GM23338 (cell line): ENCODE measurements at regions not wholly inside any gene's neighbourhood (a gene's known extent, or its start where the extent isn't known, plus 50 kb on each side); places are given as distances from the start of the nearest gene placed in this dataset.

ENCODE experiments used
- ATAC-seq: fragments of 200-7000 bp; cut with Tn5 transposase; 3 replicates; pipeline ENCODE4 v1.9.1; 2020
- DNase-seq: peaks from one replicate; pipeline ENCODE4 v3.0.0-alpha.2; 2015; ENCODE audit warnings: low spot score
- H2AFZ ChIP-seq: fragments of 200-600 bp; sonication (generic); 2 replicates; pipeline ENCODE4 v1.8.0; 2016; ENCODE audit warnings: antibody characterized with exemption, mild to moderate bottlenecking, moderate library complexity
- H3F3A ChIP-seq: fragments of 200-600 bp; sonication (generic); replicated peaks from 2 replicates; pipeline ENCODE4 v1.8.0; 2017; ENCODE audit warnings: antibody characterized with exemption, mixed run types, low read depth
- H3K27ac ChIP-seq: fragments of 200-600 bp; sonication (generic); 2 replicates; pipeline ENCODE4 v1.6.1; 2016; ENCODE audit warnings: low read depth
- H3K27me3 ChIP-seq: fragments of 200-600 bp; sonication (generic); 2 replicates; pipeline ENCODE4 v1.8.0; 2016; ENCODE audit warnings: mild to moderate bottlenecking, mixed run types, moderate library complexity; ENCODE audit not compliant: insufficient read depth
- H3K36me3 ChIP-seq: fragments of 200-600 bp; sonication (generic); 2 replicates; pipeline ENCODE4 v1.8.0; 2016; ENCODE audit warnings: mild to moderate bottlenecking; ENCODE audit not compliant: insufficient read depth
- H3K4me1 ChIP-seq: fragments of 200-600 bp; sonication (generic); 2 replicates; pipeline ENCODE4 v1.8.0; 2016; ENCODE audit warnings: mild to moderate bottlenecking, moderate library complexity; ENCODE audit not compliant: insufficient read depth
- H3K4me2 ChIP-seq: fragments of 200-600 bp; sonication (generic); 2 replicates; pipeline ENCODE4 v1.7.1; 2017; ENCODE audit warnings: mixed run types
- H3K4me3 ChIP-seq: fragments of 200-600 bp; sonication (generic); 2 replicates; pipeline ENCODE4 v1.6.1; 2016; ENCODE audit warnings: mixed run types
- H3K79me2 ChIP-seq: fragments of 200-600 bp; sonication (generic); replicated peaks from 2 replicates; pipeline ENCODE4 v1.8.0; 2017; ENCODE audit warnings: mild to moderate bottlenecking; ENCODE audit not compliant: insufficient read depth
- H3K9me2 ChIP-seq: fragments of 200-600 bp; sonication (generic); 2 replicates; pipeline ENCODE4 v1.8.0; 2017; ENCODE audit not compliant: insufficient read depth
- H4K20me1 ChIP-seq: fragments of 200-600 bp; sonication (generic); replicated peaks from 2 replicates; pipeline ENCODE4 v1.8.0; 2017; ENCODE audit warnings: mild to moderate bottlenecking; ENCODE audit not compliant: insufficient read depth
- H3K27ac Mint-ChIP-seq: 2 replicates; pipeline ENCODE4 v1.8.0; 2020; ENCODE audit warnings: inconsistent platforms, mild to moderate bottlenecking, moderate library complexity, mixed read lengths
- H3K27me3 Mint-ChIP-seq: 3 replicates; pipeline ENCODE4 v1.8.0; 2022; ENCODE audit warnings: low read depth, mild to moderate bottlenecking, moderate library complexity, mixed read lengths, inconsistent platforms; ENCODE audit not compliant: insufficient read depth, poor library complexity
- H3K36me3 Mint-ChIP-seq: 3 replicates; pipeline ENCODE4 v1.8.0; 2021; ENCODE audit warnings: low read depth, mild to moderate bottlenecking, inconsistent platforms, moderate library complexity, mixed read lengths
- H3K4me1 Mint-ChIP-seq: 3 replicates; pipeline ENCODE4 v1.8.0; 2020; ENCODE audit warnings: mild to moderate bottlenecking, inconsistent platforms, mixed read lengths
- H3K4me3 Mint-ChIP-seq: 3 replicates; pipeline ENCODE4 v1.8.0; 2021; ENCODE audit warnings: moderate library complexity, mild to moderate bottlenecking, inconsistent platforms, mixed read lengths
- H3K9me3 Mint-ChIP-seq: 3 replicates; pipeline ENCODE4 v1.8.0; 2020; ENCODE audit warnings: moderate library complexity, mild to moderate bottlenecking, inconsistent platforms, mixed read lengths
- CREB1 ChIP-seq: fragments of 250-450 bp; sonication (Bioruptor Pico); IDR thresholded peaks from 2 replicates; pipeline ENCODE4 v1.5.0; 2020; ENCODE audit warnings: low read depth, mild to moderate bottlenecking, moderate library complexity
- ETS1 ChIP-seq: IDR thresholded peaks from 2 replicates; pipeline ENCODE4 v1.6.1; 2016; ENCODE audit warnings: antibody characterized with exemption
- EZH2 ChIP-seq: fragments of 200-600 bp; sonication (generic); IDR thresholded peaks from one replicate; pipeline ENCODE4 v1.8.0; 2017; ENCODE audit warnings: antibody characterized with exemption, mild to moderate bottlenecking, low read depth; ENCODE audit not compliant: unreplicated experiment
- EZH2phosphoT487 ChIP-seq: fragments of 200-600 bp; sonication (generic); IDR thresholded peaks from one replicate; pipeline ENCODE4 v1.8.1; 2018; ENCODE audit warnings: antibody characterized with exemption; ENCODE audit not compliant: unreplicated experiment
- JUNB ChIP-seq: IDR thresholded peaks from one replicate; pipeline ENCODE4 v1.6.1; 2016; ENCODE audit warnings: antibody characterized with exemption; ENCODE audit not compliant: unreplicated experiment
- NANOG ChIP-seq: IDR thresholded peaks from 2 replicates; pipeline ENCODE4 v1.6.1; 2016; ENCODE audit warnings: antibody characterized with exemption, borderline replicate concordance
- POLR2AphosphoS5 ChIP-seq: IDR thresholded peaks from 2 replicates; pipeline ENCODE4 v1.6.1; 2016; ENCODE audit warnings: antibody characterized with exemption, low read depth
- STAT1 ChIP-seq: IDR thresholded peaks from one replicate; pipeline ENCODE4 v1.6.1; 2016; ENCODE audit warnings: antibody characterized with exemption; ENCODE audit not compliant: unreplicated experiment
- ZNF114 ChIP-seq: fragments of 250-450 bp; sonication (Bioruptor Pico); IDR thresholded peaks from 2 replicates; pipeline ENCODE4 v1.5.0; 2020; ENCODE audit warnings: mild to moderate bottlenecking, moderate library complexity
- ZNF331 ChIP-seq: fragments of 250-450 bp; sonication (Bioruptor Pico); IDR thresholded peaks from 2 replicates; pipeline ENCODE4 v1.5.0; 2020; ENCODE audit warnings: low read depth, mild to moderate bottlenecking, moderate library complexity
- ZNF462 ChIP-seq: fragments of 250-450 bp; sonication (Bioruptor Pico); IDR thresholded peaks from 2 replicates; pipeline ENCODE4 v1.5.0; 2020; ENCODE audit warnings: mild to moderate bottlenecking, moderate library complexity
- TF ChIP-seq, protein P1 (sequence below), 2 experiments: fragments of 200-600 bp in 1 of 2; sonication (generic) in 1 of 2; conservative IDR thresholded peaks; 2 replicates each; pipeline versions ENCODE4 v1.5.1 to v1.6.1; 2016 to 2017; ENCODE audit warnings: antibody characterized with exemption in 2 of 2, low read depth in 2 of 2, mild to moderate bottlenecking in 2 of 2, moderate library complexity in 1 of 2
- TF ChIP-seq, protein P2 (sequence below): IDR thresholded peaks from one replicate; pipeline ENCODE4 v1.6.1; 2018; ENCODE audit warnings: antibody characterized with exemption; ENCODE audit not compliant: unreplicated experiment

DNA sequence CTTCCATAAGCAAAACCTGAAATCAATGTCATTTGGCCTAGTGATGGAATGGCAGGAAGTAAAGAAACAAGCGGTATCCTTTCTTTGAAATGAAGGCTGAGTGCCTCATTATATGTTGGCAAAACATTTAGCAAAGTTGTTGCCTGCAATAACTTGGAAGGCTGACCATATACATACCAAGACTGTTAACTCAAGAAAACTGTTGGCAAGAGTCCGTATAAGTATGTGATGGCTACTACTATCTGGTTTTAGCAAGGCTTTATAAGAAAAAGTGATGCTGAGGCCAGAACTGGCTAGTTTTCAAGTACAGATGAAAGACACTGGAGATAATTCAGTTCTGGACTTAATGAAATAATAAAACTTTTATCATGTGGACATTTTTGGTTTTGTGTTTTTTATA is 356.2 kb downstream of the ZNF521 start:
- Mint-ChIP-seq H3K4me1 (peaks cover 2% of the 10 kb centered on the region; the same call in 1 of the 3 replicates), H3K36me3 (peaks cover 10% of the 10 kb centered on the region), H3K4me3 (no peak overlapping the region), H3K9me3 (peaks cover 20% of the 10 kb centered on the region), H3K27ac (no peak overlapping the region), H3K27me3 (no peaks in the 10 kb centered on the region)
- H2AFZ ChIP-seq: no peak overlapping the region
- no peaks in the 10 kb centered on the region for H4K20me1 ChIP-seq
- TF ChIP-seq POLR2AphosphoS5 (no peak), EZH2phosphoT487 (no peak), ETS1 (no peak), ZNF331 (CRISPR knock-in tag) (no peak), NANOG (no peak), JUNB (no peak), ZNF462 (no peak), CREB1 (CRISPR knock-in tag) (no peak), ZNF114 (no peak), EZH2 (no peak), STAT1 (no peak)
- TF ChIP-seq, protein P1, sequence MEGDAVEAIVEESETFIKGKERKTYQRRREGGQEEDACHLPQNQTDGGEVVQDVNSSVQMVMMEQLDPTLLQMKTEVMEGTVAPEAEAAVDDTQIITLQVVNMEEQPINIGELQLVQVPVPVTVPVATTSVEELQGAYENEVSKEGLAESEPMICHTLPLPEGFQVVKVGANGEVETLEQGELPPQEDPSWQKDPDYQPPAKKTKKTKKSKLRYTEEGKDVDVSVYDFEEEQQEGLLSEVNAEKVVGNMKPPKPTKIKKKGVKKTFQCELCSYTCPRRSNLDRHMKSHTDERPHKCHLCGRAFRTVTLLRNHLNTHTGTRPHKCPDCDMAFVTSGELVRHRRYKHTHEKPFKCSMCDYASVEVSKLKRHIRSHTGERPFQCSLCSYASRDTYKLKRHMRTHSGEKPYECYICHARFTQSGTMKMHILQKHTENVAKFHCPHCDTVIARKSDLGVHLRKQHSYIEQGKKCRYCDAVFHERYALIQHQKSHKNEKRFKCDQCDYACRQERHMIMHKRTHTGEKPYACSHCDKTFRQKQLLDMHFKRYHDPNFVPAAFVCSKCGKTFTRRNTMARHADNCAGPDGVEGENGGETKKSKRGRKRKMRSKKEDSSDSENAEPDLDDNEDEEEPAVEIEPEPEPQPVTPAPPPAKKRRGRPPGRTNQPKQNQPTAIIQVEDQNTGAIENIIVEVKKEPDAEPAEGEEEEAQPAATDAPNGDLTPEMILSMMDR (conservative IDR thresholded peaks at IDR 0.05; ENCODE audit: low read depth in 2 of 2): no peak
- TF ChIP-seq, protein P2, sequence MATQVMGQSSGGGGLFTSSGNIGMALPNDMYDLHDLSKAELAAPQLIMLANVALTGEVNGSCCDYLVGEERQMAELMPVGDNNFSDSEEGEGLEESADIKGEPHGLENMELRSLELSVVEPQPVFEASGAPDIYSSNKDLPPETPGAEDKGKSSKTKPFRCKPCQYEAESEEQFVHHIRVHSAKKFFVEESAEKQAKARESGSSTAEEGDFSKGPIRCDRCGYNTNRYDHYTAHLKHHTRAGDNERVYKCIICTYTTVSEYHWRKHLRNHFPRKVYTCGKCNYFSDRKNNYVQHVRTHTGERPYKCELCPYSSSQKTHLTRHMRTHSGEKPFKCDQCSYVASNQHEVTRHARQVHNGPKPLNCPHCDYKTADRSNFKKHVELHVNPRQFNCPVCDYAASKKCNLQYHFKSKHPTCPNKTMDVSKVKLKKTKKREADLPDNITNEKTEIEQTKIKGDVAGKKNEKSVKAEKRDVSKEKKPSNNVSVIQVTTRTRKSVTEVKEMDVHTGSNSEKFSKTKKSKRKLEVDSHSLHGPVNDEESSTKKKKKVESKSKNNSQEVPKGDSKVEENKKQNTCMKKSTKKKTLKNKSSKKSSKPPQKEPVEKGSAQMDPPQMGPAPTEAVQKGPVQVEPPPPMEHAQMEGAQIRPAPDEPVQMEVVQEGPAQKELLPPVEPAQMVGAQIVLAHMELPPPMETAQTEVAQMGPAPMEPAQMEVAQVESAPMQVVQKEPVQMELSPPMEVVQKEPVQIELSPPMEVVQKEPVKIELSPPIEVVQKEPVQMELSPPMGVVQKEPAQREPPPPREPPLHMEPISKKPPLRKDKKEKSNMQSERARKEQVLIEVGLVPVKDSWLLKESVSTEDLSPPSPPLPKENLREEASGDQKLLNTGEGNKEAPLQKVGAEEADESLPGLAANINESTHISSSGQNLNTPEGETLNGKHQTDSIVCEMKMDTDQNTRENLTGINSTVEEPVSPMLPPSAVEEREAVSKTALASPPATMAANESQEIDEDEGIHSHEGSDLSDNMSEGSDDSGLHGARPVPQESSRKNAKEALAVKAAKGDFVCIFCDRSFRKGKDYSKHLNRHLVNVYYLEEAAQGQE: no peak
- no peaks in the 10 kb centered on the region for H3K79me2 ChIP-seq
- no peak overlapping the region for H3K4me2 ChIP-seq
- no peaks in the 10 kb centered on the region for H3K9me2 ChIP-seq
- no peaks in the 10 kb centered on the region for H3F3A ChIP-seq
- no peaks in the 10 kb centered on the region for H3K36me3 ChIP-seq
- no peak overlapping the region for H3K27ac ChIP-seq
- no peaks in the 10 kb centered on the region for H3K27me3 ChIP-seq
- DNase-seq (no peak), ATAC-seq (no peak)
- H3K4me3 ChIP-seq: no peak overlapping the region
- no peaks in the 10 kb centered on the region for H3K4me1 ChIP-seq
